ENCODE measurements at regions not wholly inside any gene's neighbourhood (a gene's known extent, or its start where the extent isn't known, plus 50 kb on each side); places are given as distances from the start of the nearest gene placed in this dataset.

DNA sequence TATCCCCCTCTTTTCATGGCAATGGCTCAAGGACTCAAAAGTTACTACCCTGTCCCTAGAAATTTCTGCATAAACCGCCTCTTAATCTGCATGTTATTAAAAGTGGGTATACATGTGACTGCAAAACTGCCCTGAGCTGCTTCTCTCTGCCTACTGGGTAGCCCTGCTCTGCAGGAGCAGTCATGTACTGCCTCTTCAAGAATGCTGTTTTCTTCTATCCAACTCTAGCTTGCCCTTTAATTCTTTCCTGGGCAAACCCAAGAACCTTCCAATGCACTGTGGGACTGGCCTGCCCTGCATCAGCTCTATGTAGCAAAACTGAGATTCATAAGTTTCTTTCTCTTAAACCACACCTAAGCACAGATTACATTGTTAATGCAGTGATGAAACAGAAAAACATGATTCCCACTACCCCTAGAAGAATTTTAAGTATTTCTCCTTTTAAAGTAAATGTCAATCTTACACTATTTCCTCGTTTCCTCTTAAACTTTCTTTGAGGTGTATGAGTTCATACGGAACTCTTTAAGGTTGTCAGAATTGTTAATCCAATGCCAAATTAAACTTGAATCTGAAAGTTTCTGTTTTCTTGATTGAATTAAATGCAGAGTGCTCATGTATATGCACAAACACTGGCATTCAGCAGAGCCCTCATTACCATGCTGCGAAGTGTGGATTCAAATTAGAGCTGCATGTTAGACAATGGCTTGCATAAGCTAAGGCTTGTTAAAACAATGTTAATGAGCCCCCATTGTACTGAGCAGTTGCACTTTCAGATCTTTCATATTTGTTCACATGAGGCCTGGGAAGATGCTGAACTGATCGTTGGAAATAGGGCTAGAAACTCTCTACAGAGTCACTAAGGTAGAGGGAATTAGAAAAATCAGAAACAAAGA, 669.9 kb upstream of the PCDH20 start:
- no peak for DNase-seq

DNA sequence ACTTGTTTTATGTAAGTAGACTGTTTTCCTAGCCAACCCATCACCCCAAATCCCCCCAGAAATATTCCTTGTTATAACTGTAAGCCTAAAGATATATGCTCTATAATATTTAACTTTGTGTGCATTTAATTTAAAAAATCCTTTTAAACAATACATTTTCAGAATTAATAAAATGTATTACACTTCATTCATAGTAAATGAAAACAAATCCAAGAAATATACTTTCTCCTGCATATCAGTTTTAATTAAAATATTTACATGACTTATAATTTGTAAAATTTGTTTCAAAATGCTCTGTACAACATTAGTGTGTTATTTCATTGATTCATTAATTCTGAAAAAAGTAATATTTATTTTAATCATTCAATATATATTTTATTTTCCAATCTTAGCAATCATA, 669.1 kb upstream of the PCDH20 start:
- no peak for DNase-seq

DNA sequence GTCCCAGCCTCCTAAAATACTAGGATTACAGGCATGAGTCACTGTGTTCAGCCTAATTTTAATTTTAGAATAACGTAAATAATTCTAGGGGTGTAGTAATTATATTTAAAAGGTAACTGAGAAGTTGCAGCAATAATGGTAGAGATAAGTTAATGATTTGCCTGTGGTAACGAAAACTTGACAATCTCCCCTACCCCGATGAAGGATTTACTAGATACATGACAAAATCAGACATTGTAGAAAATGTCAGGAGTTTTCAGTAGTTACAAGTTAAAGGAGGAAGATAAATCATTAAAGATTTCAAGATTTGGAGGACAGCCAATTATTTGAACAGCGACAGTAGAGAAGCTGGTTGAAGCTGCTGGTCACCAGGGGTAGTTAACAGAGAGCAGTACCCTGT, 652.2 kb upstream of the PCDH20 start:
- DNase-seq: no peak

DNA sequence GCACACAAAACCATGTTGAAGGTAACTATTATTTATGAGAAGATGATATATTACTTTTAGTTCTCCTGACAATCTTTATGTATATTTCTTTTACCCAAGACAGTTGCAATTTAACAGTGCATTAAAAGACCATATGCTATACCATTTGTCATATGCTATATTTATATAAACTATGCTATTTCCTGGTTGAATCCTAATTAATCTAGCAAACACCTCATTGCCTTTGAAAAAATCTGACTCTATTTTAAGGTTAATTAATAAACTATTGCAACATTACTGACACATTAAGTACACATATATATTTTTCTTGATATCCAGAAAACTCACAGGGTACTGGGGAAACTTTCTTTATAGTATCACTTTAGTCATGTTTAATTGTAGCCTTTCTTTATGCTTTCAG, 649.4 kb upstream of the PCDH20 start:
- DNase-seq: no peak

DNA sequence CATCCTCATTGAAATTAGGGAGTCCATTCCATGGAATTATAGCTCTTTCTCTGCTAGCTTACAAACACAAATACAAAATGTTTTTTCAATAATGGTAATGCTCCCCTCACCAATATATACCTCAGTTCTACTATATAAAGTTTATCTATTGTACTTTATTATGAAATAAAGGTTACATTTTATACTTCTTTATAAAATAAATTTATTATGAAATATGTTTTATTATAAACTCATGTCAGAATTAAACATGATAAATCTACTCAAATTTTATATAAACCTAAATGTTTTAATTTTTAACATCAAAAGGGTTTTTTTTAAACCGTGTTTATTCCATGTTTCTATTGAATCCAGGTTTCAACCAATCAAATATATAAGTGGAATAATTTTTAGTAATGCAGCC, 646.1 kb upstream of the PCDH20 start:
- no peak for DNase-seq

DNA sequence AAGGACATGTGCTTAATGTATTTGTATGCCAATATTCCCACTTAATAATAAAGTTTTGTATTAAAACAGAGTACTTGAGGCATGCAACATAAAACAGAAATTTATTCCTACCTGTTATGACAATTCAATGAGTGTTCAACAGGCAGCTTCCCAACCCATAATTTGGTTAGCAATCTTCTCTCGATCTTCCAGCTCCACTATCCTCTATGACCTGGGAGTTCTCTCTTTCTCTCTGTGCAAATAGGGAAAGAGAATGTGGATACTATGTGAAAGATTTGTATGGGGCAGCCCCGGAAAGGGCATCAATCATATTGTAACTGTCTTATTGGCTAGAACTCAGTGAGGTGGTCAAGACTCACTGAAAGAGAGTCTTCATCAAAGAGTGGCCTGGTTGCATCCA, 644.9 kb upstream of the PCDH20 start:
- no peak for DNase-seq

DNA sequence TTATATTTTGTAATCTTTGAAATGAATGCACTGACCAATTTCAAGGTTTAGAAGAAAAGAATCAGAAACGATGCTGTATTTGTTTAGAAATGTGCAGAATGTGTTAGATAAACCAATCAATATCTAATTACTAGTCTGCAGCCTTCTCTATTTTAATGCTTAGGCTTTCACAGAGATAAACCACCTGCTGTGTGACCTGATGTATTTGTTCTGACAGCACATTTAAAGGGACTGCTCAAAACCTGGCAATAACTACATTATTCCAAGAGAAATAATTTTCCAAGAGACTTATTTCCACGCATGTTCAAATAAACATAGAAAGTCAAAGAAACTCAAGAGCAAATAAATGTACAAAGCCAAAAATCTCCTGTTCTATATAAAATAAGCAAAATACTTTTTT, 641.6 kb upstream of the PCDH20 start:
- no peak for DNase-seq

DNA sequence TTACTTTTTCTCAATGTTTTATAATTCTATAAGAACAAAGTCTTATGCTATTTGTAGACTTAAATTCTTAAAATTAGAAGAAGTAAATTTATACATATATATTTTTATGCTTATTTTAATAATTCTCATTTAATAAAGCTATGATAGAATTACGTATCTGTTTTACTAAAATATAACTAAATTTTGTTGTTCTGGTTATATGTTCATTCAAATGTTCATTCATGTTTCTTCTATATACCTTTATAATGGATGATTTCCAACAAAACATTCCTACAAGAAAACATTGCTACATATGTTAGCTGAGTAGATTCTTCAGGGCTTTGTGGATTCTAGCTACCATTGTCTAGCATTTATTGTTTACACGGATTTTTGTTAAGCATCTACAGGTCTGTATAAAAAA, 634.3 kb upstream of the PCDH20 start:
- DNase-seq: no peak

DNA sequence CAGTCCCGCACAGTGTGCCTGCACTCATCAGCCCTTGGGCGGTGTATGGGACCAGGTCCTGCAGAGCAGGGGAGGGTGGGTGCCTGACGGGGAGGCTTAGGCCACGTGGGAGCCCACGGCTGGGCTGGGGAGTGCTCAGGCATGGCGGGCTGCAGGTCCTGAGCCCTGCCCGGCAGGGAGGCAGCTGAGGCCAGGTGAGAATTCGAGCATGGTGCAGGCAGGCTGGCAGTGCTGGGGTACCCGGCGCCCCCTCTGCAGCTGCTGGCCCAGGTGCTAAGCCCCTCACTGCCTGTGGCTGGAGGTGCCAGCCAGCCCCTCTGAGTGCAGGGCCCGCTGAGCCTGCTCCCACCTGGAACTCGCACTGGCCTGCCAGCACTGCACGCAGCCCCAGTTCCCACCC, 630.9 kb upstream of the PCDH20 start:
- DNase-seq: no peak

DNA sequence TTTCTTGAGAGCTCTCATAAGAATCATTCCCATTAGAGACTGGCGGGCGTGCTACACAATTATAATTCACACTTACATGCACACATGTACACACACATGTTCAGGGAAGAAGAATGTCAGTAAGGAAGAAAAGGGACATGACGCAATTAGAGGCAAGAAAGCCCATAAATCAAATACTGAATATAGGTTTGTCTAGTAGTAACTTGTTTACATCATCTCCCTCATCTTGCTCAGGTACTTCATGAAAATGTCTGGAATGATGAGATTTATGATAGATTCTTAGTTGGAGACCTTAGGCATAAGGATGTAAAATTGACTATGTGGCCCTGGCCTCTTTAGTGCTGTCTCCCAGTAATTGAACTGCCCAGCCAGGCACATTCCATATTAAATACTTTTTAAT, 628.0 kb upstream of the PCDH20 start:
- no peak for DNase-seq

DNA sequence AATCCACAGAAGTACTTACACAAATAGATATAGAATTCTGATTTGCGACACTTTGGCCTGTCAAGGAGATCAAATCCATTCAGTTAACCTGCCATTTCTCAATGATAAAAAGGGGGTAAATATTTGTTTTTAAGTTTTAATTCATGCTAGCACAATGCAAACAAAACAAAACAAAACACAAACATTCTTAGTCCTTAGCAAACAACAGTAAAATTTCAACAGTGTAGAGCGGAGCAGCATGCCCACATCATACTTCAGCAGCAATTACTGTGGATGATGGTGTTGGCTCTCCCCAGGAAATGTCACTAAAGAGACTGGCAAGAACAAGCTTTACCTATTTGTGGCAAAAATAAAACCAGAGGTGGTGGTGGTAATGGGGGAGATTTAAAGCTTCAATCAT, 625.2 kb upstream of the PCDH20 start:
- no peak for DNase-seq

DNA sequence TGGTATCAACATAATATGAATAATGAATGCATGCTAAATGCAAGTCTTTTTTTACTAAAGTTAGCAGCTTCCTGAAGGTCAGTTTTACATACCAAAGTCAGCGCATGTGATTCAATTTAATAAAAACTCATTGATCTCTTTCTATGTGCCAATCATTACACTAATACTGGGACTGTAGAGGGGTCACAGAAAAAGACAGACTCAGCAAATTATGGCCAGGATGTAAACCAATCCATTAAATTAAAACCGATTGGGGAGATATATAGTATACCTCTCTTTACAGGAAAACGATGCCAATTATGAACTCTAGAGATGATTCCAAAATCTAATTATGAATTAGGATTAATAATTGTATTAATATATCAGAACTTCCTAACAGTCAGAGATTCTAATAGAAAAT, 624.4 kb upstream of the PCDH20 start:
- DNase-seq: no peak

DNA sequence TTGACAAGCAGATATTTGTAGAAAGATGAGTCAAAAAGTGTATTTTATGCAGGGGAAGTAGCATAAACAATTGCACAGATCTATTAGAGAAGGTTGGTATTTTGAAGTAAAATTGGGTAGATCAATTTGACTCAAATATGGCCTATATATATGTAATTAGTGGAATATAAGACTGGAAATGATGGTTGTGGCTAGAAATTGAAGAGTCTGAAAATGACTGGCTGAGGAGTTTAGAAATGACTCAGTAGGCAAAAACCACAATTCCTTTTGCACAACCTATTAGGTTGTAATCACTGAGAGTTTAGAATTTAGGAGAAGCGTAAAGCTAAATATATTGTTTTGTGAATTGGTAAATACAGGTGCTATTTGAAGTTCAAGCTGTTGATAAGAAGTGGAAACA, 622.6 kb upstream of the PCDH20 start:
- DNase-seq: no peak

DNA sequence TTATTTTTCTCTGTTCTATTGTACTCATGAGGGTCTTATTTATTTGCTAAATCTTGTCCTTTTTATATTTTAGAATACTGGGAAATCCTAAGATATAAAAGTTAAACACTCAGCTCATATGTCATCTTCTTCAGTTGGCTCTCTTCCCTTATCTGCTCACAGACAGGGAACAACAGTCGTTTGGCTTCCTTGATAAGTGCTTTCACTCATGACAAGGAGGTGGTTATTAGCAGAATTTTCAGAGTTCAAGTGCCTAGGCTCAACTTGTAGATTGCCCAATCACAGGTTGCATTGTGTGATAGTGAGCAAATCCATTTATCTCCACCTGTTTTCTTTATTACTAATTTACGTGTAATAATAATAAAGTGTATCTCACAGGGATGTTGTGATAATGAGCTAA, 620.3 kb upstream of the PCDH20 start:
- DNase-seq: peak in 1 of 2 experiments; percentile 37

DNA sequence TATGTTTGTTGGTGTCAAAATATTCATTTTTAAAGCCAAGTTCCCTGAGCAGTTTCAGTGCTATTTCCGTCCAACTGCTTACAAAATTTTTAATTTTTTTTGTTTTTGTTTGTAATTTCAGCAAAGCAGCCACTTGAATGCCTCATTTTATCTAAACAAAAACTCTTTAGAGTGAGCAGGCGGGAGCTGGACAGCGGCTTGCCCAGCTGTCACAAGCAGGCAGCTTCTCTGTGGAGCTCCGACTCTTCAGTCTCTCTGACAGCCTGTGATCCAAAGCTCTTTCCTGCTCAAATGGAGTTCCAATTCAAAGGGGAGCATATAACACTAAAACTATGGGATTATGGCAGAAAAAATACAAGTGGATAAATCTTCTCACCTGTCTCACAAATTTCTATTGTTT, 618.3 kb upstream of the PCDH20 start:
- no peak for DNase-seq

DNA sequence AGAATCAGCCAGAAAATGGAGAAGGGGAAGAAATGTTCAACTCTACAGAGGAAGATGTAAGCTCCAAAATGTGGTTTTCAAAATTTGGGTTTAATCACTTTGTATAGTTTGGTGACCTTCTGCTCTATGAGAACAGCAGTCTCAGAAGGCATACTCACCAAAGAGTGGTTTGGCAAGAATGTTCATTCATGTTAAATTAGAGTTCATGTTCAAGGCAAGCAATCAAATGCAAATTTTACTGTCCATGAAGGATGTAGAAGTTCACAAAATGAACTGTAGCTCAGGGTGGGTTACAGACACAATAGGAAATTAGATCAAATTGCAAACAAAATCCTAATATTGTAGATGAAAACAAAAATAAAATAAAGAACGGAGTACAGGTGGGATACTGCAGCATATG, 606.7 kb upstream of the PCDH20 start:
- no peak for DNase-seq

DNA sequence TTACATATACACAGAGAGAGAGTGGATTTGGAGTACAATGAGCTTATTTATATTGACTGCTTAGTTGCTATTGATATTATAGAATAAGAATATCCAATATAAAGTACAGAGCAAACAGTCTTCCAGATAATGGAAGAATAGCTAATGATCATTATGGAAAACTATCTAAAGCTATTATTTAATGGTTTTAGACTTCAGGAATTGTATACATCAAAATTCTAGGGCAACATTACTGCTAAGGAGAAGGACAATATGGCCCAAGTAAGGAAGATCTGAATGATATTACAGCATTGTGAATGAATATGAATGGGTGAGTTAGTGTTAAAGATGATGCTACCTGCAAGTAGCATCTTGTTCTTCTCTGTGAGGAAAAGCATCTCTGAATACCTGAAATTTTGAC, 604.2 kb upstream of the PCDH20 start:
- no peak for DNase-seq

DNA sequence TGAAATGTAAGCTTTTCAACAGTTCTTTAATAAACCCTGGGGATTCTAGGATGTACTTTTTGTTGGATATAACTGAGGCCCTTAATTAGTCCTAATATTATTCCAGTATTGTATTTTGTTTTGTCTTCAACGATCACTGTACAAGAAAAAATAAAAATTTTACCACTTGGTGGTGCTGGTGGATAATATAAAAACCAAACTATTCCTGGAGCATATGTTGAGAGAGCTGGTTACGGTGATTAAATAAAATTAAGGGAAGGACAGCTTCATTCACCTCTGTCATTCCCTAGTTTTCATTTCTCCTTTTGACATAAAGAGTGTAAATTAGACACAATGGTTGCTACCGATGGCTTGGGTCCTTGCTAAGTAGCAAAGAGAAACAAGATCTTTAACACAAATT, 598.6 kb upstream of the PCDH20 start:
- DNase-seq: peak; percentile 5 to 30

DNA sequence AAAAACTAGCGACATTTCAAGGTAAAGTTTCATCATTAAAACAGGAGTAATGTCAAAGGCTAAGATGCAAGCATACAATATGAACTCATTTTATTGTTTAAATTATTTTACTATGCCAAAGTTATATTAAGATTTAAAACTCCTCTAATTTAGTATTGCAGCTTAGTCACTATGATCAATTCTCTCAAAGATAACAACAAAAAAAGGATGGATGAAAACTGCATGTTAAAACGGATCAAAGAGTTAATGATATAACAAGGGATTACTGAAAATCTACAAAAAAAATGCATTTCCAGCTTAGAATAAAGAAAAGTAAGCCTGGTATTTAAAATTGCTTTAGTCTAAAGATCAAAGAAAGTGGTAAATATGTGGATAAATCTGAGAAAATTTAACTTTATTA, 587.8 kb upstream of the PCDH20 start:
- no peak for DNase-seq

DNA sequence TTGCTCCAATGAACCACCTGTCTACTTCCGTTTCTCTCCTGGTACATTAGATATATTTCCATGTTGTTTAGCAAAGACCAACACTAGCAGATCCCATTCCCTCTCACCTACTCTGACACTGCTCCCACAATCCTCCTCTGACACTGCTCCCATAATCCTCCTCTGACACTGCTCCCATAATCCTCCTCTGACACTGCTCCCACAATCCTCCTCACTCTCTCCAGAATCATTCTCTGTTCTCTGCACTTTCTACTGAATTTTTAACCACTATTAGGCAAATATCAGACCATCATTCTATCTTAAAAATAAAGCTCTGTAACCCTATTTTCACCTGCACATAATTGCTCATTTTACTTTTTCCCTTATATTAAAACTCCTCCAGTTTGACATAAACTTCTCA, 578.5 kb upstream of the PCDH20 start:
- no peak for DNase-seq

DNA sequence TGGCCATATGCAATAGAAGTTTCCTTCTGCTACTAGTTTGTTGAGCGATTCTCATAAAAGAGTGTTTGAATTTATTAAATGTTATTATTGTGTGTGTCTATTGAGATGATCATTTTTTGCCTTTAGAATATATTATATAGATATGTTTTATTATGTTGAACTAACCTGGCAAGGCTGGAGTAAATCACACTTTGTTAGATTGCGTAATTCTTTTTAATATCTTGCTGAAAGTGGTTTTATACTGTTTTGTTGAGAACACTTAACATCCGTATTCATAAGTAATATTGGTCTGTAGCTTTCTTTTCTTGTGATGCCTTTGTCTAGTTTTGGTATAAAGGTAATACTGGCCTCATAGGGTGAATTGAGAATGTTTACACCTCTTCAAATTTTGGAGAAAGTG, 574.3 kb upstream of the PCDH20 start:
- DNase-seq: no peak

DNA sequence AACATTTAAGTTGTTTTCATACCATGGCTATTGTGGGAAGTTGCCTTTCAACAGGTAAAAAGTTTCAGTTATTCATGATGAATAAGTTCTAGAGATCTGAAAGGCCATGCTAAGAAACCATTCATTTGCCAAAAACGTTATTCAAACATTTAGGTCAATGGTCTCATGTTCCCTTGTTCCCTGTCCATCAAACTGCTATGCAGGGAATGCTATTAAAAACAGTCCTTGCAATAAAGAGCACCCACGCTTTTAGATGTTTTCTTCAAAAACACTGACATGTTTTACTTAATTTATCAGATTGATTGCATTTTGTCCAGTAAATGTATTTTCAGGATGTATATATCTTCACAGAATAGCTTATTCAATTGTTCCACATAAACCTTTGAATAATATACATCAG, 573.2 kb upstream of the PCDH20 start:
- no peak for DNase-seq

DNA sequence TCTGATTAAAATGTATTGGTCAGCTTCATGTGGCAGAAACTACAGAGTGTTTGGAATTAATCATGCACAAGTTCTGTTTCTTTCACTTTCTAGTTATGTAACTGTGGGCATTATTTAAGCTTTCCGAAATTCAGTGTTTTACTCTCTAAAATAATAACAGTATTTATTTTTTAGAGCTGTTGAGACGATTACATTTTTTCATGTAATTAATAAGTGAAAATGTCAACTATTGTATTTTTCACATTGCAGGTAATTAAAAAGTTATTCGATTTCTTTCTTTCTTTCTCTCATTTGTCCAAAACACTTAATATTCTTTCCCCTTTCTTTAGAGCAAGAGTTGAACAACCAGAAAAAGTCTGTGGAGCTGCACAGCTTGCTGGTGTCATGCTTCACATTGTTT, 559.4 kb upstream of the PCDH20 start:
- DNase-seq: no peak

DNA sequence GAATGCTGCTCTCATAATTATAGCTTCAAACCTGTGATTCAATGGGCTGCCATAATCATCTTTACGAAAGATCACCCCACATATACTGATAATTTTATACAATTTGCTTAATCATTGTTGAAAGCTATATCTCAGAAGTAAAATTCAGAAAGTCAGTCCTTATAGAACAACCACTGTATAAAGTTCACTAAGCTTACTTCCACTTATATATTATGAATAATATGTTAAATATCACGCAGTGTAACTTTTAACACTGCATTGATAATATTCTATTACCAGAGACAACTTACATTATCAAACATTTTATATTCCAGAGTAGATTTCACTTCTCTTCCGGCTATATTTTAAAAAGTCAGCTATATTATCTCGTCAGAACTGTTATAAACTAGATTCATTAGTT, 550.1 kb upstream of the PCDH20 start:
- no peak for DNase-seq

DNA sequence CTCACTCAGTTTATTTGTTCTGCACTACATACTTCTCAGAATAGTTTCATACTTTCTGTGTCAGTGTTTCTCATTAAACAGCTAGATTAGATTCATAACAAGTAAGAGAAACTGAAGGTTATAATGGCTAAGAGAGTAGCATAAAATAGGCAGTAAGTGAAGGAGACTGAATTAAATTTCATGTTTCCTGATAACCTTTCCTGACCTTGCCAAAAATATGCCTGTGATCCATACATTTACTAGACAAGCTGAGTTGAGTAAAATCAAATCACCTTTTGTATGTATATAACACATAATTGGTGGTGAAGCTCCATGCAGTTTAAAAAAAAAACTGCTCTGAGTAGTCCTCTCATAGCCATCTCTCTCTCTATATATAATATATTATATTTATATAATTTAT, 545.3 kb upstream of the PCDH20 start:
- no peak for DNase-seq

Measured in NCI-H1930 (cell line).